HG02623 (cell line): ENCODE measurements at regions not wholly inside any gene's neighbourhood (a gene's known extent, or its start where the extent isn't known, plus 50 kb on each side); places are given as distances from the start of the nearest gene placed in this dataset.

Source experiments
- ATAC-seq: cut with Tn5 transposase; IDR thresholded peaks from one replicate; pipeline ENCODE4 v1.9.1; 2021; ENCODE audit warnings: moderate library complexity; ENCODE audit not compliant: unreplicated experiment

DNA sequence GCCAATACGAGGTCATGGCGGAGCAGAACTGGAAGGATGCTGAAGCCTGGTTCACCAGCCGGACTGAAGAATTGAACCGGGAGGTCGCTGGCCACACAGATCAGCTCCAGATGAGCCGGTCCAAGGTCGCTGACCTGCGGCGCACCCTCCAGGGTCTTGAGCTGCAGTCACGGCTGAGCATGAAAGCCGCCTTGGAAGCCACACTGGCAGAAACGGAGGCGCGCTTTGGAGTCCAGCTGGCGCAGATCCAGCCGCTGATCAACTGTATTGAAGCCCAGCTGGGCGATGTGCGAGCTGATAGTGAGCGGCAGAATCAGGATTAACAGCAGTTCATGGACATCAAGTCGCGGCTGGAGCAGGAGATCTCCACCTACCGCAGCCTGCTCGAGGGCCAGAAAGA lies 296.9 kb downstream of the OGFRL1 start:
- ATAC-seq: no peak

DNA sequence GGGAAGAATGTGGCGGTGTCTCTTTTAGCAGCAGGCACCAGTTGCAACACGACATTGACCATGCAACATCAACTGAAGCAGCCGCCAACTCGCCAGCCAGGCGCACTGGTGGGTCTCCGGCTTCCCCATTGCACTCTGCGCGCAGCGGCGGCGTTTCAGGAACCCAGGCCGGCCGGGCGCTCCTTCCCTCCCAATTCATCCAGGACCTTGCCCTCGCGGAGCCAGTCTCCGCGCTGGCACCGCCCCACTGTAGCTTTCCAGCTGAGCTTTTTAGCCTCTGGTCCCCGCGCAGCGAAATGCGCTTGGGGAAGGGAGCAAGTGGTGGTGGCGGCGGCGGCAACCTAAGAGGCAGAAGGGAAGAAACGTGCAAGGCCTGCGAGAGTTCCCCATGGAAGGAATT lies 297.9 kb upstream of the RIMS1 start:
- no peak for ATAC-seq

DNA sequence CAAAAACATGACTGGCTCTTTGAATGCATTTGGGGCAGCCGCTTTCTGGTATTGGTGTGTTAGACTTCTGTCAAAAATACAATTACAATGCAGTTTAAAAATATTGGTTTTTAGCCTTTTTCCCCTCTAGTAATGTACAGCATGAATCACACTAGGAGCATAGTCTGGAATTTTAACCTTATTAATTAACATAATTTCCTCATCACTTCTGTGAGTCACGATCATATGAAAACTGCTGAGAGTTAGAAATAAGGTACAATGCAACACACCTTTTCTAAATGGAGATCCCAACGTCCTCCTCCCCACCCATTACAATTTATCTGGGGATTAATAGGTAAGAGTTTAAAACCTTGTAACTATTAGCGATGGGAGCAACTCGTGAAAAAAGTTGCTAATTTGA lies 297.1 kb upstream of the RIMS1 start:
- no peak for ATAC-seq

DNA sequence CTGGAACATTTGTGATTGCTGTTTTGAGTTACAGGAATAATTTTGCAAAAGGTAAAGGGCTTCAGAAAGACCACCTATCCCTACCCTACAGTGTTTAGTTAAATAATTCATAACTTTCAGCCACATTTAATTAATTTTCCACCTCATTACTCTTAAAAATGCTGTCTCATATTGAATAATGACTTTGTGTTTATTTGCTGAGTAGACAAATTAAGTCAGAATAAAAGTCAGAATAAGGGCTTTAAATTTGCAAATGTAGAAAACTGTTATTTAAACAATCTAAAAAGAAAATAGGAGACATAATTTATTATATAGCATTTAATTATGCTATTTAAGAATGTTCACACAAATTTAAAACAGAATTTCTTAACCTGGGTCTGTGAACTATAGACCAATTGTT lies 293.7 kb upstream of the RIMS1 start:
- ATAC-seq: no peak

DNA sequence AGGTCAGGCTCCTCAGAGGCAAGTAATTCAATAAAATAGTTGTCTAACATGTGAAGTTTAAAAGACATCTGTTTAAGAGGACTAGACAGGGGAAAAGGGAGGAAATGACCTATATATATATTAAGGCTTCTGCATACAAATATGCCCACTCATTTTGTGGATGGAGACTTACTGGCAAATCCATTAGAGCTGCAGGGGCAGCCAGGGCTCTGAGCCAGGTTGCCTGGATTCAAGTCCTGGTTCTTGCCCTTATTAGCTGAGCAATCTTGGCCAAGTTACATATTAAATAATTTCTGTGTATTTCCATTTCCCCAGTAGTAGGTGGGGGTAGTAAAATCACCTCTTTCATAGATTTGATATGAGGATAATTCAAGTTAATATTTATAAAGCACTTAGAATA lies 287.0 kb upstream of the RIMS1 start:
- ATAC-seq: no peak

- ATAC-seq: no peak
Measured at GRCh38 chr6:71602385-71603007, 283.9 kb upstream of the RIMS1 start.

DNA sequence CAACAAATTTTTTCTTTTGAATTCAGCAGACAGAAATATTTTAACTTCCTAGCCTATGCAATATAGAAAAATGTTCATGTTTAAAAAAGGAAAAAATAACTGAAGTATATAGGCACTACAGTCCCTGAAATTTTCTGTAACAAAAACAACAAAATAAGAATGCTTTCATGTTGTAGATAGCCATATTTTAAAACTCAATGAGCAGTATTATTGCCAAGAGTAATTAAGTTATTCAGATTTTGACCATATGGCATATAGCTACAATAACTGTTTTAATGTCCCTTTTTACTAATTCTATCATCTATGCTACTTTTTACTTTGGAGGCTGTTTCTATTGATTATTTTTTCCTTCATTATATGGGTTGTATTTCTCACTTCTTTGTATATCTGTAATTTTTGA lies 283.3 kb upstream of the RIMS1 start:
- ATAC-seq: no peak

- no peak for ATAC-seq
Measured at GRCh38 chr6:71608646-71609045, 277.7 kb upstream of the RIMS1 start.

DNA sequence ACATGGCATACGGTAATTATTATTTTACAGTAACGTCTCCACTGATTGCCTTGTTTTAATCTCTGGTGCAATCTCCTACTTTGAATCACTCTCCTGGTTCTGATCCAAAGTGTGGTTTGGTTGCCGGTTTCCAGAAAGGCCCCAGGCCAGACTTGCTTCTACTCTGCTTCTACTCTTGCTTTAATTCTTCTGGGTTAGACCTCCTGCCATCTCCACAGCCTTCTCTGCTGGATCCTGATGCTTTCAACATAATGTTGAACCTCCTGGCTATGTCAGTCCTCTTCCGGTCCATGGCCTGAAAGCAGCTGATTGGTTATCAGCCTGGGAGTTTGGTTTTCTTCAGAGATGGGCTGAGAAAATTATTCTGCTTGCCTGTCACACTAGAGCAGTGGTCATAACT lies 266.5 kb upstream of the RIMS1 start:
- no peak for ATAC-seq

DNA sequence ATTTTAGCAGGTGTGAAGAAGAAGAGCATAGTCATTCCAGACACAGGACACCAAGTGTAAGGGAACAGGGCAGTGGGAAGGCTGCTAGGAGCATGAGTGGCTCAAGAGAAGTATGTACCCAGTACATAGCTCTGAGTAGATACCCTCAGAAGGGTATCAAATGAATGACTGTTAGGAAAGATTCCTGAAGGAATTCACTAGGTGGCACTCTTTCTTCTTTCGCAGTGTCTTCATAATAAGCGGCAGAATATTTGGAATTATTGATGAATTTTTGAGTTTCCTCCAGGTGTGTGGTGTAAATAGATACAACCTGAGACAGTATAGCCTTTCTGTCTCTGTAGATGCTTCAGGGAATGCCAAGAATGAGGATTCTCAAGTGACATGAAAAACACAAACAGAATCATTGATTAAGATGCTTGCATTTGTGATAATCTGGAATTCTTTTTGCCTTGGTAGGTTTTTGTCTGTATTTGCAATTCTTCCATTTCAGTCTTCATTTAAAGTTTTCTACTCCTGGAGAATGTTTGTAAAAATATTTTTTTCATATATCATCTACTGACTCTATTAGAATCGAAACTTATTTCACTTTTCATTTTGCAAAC lies 264.3 kb upstream of the RIMS1 start:
- ATAC-seq: no peak

DNA sequence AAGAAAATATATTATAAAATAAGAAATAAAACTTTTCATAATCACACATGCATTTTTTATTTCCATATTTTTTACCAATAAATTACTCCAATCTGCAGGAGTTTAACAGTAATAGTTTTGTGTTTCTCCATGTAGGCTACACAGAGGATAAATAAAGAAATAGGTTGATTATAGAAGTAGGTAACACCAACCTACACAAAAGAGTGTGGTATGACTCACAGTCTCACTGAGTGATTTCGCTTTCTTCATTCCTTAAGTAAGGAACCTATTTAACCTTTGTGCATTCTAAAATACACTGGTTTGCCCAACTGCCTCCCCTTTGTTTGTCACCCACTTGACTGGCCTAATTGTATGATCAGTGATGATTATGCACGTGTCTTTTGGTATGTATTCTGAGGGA lies 244.2 kb upstream of the RIMS1 start:
- ATAC-seq: no peak

DNA sequence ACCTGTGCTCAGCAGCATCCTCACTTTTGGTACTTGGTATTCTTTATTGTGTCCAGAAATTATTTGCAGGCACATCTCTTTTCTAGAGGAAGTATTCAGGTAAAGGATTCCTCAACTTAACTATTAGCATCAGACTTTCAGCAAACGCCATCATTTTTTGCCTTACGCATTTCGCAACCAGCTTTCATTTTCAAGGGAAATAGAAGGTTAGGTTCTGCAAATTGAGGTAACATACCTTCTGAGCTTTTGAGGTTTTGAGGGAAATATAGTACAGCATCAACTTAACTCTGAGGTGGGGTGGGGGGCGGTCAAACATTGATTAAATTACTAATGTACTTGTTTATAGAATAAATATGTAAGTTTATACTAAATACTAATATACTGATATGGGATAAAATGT lies 243.6 kb upstream of the RIMS1 start:
- no peak for ATAC-seq

- no peak for ATAC-seq
Measured at GRCh38 chr6:71645299-71645698, 241.1 kb upstream of the RIMS1 start.

DNA sequence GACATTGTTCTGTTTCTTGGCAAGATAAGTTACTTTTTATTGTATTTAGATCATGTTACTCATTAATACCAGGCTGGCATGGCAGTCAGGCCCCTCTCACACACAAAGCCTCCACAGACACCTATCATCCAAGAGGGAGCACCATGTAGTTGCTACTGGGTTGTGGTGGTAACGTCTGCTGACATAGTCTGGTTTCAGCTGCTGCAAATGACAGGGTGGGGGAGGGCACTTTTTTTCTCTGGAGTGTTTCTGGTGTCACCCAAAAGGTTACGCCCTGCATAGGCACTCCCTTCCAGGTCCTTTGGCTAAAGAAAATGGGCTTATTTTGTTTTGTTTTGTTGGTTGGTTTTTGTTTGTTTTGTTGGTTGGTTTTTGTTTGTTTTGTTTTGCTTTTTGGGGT lies 236.4 kb upstream of the RIMS1 start:
- ATAC-seq: no peak

DNA sequence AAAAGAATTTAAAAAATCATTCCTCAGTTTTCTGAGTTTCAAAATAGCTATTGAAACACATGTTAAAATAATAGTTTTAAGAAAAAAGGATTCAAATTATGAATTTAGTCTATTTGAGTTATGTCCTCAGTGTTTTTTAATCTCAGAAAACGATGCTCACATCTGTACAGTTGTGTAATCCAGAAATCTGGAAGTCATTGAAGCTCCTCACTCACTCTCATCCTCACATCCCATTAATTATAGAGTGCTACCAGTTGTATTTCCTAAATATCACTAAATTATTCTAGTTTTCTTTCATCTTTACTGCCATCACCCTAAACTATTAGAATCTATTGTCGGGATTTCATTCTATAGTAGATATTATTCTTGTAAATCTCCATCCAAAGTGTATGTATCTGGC lies 234.7 kb upstream of the RIMS1 start:
- ATAC-seq: no peak

DNA sequence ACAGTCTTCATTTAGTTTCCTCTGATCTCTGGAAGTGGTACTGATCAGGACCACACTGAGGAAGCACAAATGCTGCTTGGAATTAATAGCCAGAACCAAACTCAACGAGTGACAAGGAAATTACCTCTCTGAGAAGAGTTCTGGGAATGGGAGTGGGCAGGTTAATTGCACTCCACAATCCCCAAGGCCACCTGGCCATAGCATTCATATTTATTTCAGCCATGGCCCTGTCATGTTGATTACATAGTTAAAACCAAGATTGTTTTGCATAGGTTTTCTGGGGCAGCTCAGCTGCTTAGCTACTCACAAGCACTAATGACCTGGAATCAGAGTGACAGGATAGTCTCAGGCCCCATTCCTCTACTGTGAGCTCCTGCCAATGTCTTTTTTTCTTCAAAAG lies 230.2 kb upstream of the RIMS1 start:
- ATAC-seq: no peak

DNA sequence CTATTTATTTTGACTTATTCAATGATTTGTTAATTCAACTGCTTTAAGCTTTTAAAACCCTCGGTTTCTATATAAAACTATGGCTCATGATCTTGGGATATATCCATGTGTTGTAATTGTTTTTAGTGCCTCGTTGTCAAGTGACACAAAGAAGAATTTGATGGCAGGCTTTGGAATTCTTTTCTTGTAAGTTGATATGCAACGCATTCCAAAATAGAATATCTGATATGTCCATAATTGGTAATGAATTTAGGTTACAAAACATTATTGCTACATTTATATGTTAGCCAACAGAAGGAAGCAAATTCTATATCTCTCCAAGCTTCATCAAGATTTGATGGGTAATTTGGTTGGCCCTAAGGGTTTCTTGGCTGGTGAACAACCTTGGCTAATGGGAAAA lies 220.4 kb upstream of the RIMS1 start:
- no peak for ATAC-seq

GRCh38 chr6:71672876-71673275 lies 213.5 kb upstream of the RIMS1 start:
- ATAC-seq: no peak

DNA sequence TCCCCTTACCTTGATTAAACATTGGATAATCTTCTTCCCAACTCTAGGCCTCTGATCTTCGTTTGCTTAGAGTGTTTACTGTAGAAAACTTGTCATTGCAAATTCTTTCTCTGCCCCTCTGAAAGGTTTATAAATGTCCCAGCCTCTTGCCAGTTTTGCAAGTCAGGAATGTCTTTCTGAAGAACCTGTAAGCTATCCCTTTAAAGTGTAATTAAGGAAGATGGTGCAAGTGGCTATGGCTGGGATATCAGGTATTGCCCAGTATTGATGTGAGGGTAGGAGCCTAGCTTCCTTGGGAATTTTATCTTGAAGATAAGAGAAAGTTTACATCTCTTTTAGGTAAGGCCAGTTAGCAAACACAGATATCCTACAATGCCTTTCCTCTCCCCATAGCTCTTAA lies 211.0 kb upstream of the RIMS1 start:
- no peak for ATAC-seq

GRCh38 chr6:71676298-71676697 lies 210.1 kb upstream of the RIMS1 start:
- ATAC-seq: no peak

- no peak for ATAC-seq
Measured at GRCh38 chr6:71678091-71678490, 208.3 kb upstream of the RIMS1 start.

DNA sequence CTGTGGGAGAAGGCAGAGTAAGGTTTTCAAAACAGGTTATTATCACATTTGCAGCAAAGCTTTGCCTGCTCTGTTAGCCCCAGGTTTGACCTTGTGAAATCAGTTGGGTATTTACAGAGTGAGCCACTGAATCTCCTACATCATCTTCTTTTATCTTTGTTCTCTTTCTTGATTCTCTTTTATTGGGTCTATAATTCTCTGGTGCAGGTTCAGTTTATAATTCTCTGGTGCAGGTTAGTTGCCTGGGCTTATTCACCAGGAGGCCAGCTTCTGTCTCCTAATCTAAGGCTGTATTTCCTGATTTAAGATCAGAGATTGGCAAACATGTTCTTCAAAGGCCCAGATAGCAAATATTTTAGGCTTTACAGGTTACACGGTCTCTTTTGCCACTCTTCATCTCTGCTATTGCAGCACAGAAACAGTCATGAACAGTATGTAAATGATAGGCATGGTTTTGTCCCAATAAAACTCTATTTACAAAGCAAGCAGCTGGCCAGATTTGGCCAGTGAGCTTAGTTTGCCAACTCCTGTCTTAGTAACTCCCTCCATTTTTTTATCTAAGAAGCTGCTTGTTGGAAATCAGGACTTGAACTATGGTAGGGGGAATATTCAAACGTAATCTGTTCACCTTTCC lies 205.0 kb upstream of the RIMS1 start:
- no peak for ATAC-seq
